ENCODE measurements at regions not wholly inside any gene's neighbourhood (a gene's known extent, or its start where the extent isn't known, plus 50 kb on each side); places are given as distances from the start of the nearest gene placed in this dataset.

DNA sequence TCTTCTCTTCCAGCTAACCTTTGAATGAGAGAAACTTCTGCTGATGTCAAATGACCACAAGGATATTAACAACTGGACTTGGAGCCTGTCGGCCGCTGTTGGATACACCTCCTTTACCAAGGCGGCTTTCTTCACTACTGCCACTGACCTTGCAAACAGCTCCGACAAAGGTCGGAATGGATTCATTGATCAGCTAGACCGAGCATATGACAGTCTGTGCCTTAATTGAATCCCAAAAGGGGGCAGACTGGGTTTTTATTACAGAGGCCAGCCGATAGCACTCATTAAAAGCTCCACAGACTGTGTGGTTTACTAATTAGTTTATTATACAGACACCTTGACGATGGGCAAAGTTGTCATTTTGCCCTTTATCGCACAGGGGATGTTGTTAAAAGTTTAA lies 394.5 kb downstream of the RERGL start:
- TF ChIP-seq, protein P1, sequence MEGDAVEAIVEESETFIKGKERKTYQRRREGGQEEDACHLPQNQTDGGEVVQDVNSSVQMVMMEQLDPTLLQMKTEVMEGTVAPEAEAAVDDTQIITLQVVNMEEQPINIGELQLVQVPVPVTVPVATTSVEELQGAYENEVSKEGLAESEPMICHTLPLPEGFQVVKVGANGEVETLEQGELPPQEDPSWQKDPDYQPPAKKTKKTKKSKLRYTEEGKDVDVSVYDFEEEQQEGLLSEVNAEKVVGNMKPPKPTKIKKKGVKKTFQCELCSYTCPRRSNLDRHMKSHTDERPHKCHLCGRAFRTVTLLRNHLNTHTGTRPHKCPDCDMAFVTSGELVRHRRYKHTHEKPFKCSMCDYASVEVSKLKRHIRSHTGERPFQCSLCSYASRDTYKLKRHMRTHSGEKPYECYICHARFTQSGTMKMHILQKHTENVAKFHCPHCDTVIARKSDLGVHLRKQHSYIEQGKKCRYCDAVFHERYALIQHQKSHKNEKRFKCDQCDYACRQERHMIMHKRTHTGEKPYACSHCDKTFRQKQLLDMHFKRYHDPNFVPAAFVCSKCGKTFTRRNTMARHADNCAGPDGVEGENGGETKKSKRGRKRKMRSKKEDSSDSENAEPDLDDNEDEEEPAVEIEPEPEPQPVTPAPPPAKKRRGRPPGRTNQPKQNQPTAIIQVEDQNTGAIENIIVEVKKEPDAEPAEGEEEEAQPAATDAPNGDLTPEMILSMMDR (IDR thresholded peaks at IDR 0.05), result no peak

DNA sequence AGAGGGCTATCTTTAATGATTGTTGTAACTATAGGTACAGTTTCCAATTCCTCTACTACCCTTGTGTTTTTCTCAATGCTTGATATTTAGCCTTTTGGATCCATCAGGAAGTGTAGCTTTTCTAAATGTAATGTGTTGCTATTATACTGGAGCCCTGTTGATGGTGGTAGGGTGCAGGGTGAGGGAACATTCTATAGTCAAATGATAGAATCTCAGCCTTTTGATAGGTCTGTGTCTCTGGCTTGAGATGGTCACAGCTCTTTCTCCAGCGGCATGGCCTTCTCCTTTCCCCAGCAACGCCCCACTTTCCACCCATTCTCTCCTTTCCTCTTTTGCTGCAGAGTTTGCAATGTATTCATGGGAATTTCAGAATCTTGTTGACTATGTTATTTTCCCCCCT lies 398.6 kb downstream of the RERGL start:
- TF ChIP-seq, protein P1 (IDR thresholded peaks at IDR 0.05), result no peak

DNA sequence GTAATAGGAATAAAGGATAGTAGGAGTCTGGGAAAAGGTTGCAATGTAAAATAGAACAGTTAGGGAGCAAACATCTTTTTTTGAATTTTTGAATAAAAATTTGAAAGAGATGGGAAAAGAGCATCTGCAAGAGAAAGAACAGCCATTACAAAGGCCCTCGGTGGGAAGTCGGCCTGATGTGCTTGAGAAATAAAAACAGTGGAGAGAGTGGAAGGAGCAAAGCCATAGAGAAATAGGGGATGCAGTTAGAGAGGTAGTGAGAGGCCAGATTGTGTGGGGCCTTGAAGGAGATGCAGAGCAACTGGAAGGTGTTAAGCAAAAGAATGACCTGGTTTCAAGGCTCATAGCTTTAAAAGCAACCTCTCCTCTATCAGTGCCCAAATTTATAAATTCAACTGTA lies 409.8 kb downstream of the RERGL start:
- TF ChIP-seq, protein P1 (IDR thresholded peaks at IDR 0.05), result no peak

DNA sequence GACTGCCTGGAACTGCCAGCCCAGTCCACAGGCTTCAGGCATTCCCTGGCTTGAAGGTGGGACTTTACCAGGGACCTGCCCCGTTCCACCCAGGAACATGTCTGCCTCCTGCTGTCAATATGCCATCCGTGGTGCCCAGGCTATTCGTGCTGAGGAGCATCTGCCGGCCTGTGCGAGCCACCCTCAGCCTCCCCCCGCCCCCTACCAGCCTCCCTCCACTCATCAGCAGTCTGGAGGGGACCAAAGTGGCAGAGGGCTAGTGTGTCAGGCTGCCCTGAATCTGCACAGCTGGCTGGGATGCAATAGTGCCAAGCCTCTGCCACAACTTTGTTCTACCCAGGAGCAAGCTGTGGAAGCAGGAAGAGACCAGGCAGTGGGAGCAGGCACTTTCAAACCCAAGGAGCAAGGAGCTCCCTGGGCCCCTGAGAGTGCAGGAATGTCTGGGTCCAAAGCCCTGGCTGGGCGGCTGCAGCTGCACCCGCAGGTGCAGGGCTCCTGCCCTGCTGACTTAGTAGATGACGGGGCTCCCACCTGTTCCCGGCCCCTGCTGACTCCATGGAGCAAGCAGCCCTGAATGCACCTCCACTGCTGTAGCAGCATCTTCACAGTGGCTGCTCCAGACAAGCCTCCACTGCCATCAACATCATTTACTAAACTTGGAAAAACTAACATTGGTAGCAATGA lies 423.2 kb downstream of the RERGL start:
- TF ChIP-seq, protein P1 (IDR thresholded peaks at IDR 0.05), result no peak

DNA sequence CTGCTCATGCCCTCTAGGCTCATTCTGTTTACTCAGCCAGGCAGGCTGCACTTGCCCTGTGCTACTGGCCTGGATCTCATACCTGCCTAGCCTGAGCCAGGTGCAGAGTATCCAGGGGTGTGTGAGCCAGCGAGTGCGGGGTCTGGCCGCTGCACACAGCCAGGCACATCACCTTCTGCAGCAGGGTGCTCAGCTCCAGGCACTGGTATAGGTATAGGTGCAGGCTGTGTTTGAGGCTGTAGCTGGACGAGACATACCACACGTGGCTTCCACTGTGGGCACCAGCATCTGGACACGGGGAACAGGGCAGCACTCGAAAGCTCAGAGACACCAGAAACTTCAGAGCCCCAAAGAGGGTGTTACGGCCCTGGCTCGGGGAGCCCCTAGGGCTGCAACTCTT lies 424.2 kb downstream of the RERGL start:
- TF ChIP-seq, protein P1 (IDR thresholded peaks at IDR 0.05), result no peak

DNA sequence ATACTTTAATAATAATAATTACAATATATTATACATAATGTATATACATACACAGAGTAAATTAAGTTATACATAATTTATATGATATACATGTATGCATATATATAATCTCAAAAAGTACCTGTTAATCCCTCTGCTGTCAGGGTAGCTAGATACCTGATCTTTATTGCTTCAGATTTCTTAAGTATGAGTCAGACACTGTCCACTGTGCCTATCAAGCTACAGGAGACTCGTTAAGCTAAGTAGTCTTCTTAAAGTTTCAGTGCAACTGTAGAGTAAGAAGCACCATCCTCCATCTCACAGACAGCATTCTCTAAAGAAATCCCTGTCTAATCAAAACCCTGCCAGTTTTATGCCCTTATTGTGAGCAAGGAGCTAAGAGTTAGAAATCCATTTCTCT lies 428.7 kb downstream of the RERGL start:
- TF ChIP-seq, protein P1 (IDR thresholded peaks at IDR 0.05), result no peak

DNA sequence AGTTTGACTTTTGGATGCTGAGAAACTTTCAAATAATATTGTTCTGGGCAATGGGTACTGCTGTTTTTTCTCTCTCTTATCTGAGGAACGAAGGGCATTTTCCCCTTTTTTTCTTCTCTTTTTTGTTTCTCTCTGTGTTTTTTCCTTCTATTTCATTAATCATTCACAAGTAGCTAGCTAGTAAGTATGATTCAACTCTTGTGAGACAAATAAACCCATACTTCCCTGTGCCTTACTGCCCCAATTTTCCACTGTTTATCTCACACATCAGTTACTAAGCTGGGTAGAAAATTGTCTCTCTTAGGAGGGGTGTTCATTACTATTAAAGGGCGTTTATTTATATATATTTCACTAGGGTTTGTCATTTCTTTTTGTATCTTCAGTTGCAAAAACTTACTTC lies 437.6 kb downstream of the RERGL start:
- TF ChIP-seq, protein P1 (IDR thresholded peaks at IDR 0.05), result no peak

DNA sequence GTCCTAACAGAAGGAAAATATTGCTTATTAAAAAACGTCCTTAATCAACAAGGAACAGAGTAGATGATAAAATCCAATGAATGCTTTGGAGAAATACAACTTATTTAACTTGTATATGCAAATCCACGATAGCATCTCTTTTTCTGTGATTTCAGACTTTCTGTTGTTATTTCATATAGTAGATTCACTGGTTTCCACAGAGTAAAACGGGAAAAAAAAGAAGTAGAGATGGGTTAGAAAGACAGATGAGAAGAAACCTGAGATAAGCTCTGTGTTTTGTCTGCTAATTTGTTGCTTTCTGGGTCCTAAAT lies 447.7 kb downstream of the RERGL start:
- TF ChIP-seq, protein P1 (IDR thresholded peaks at IDR 0.05), result peak; percentile 31; the same call in 1 of the 2 replicates

Measured in LNCAP (cell line).